Vagina (tissue), 2 donors: ENCODE measurements at regions not wholly inside any gene's neighbourhood (a gene's known extent, or its start where the extent isn't known, plus 50 kb on each side); places are given as distances from the start of the nearest gene placed in this dataset.
"Not testable (repeated sequence)": the region's sequence is repeated elsewhere in the genome, so short reads cannot be mapped to it uniquely, and the experiment has no call there.

Source experiments
- POLR2AphosphoS5 ChIP-seq, 2 donors: sonication (generic); formaldehyde crosslinking; IDR thresholded peaks; one replicate each; pipeline ENCODE4 v1.9.0; 2017; ENCODE audit warnings: antibody characterized with exemption in 2 of 2, mild to moderate bottlenecking in 2 of 2, low read depth in 1 of 2; ENCODE audit not compliant: insufficient read depth in 1 of 2
- TF ChIP-seq, protein P1 (sequence below), 3 experiments: fragments of 450-650 bp in 2 of 3; fragments of 200-600 bp in 1 of 3; sonication (generic) in 1 of 3; IDR thresholded peaks; one replicate each; pipeline ENCODE4 v1.5.1; 2017 to 2019; ENCODE audit warnings: antibody characterized with exemption in 3 of 3, mild to moderate bottlenecking in 2 of 3, moderate library complexity in 2 of 3

DNA sequence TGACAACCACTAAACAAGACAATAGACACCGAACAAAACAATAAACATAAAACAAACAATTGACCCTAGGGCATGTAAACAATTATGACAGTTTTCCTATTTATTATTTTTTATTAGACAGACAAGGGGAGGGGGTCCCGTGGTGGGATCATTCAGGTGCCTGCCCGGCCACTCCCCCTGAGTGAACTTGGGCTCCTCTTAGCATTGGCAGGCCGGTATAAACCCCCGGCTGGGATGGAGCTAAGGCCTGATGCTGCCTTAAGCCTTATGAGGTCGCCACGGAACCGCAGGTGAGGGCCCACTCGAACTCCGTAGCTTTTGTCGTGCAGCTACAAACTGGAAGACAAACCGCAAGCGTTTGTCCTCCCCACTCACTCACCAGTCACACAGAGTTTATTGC lies 121.8 kb upstream of the KCNJ3 start:
- TF ChIP-seq, protein P1, sequence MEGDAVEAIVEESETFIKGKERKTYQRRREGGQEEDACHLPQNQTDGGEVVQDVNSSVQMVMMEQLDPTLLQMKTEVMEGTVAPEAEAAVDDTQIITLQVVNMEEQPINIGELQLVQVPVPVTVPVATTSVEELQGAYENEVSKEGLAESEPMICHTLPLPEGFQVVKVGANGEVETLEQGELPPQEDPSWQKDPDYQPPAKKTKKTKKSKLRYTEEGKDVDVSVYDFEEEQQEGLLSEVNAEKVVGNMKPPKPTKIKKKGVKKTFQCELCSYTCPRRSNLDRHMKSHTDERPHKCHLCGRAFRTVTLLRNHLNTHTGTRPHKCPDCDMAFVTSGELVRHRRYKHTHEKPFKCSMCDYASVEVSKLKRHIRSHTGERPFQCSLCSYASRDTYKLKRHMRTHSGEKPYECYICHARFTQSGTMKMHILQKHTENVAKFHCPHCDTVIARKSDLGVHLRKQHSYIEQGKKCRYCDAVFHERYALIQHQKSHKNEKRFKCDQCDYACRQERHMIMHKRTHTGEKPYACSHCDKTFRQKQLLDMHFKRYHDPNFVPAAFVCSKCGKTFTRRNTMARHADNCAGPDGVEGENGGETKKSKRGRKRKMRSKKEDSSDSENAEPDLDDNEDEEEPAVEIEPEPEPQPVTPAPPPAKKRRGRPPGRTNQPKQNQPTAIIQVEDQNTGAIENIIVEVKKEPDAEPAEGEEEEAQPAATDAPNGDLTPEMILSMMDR (IDR thresholded peaks at IDR 0.05): not testable (repeated sequence)
- TF ChIP-seq POLR2AphosphoS5 (IDR thresholded peaks at IDR 0.05; ENCODE audit: insufficient read depth in 1 of 2, low read depth in 1 of 2): not testable (repeated sequence)
